NOMO-1 (cell line): ENCODE measurements at regions not wholly inside any gene's neighbourhood (a gene's known extent, or its start where the extent isn't known, plus 50 kb on each side); places are given as distances from the start of the nearest gene placed in this dataset.

ENCODE experiments used
- DNase-seq, 2 experiments: peaks; one replicate each; lab custom pipeline; 2025; ENCODE audit not compliant: unreplicated experiment in 2 of 2; lab: John Stamatoyannopoulos, UW

DNA sequence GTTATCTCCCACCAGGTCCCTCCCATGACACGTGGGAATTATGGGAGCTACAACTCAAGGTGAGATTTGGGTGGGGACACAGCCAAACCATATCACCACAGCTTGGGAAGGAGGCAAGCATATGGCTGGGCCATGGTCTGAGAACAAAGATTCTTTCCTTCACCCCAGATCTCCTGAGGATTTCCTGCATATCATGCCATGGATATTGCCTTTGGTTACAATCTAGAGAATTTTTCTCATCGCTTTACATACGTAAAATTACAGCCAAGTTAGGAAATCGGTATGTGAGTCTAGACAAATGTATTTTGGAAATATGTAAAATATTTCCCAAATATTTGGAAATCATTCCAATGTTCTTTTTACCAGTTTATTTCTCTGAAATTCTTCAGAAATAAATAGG, 398.3 kb downstream of the RFC3 start:
- no peak for DNase-seq

DNA sequence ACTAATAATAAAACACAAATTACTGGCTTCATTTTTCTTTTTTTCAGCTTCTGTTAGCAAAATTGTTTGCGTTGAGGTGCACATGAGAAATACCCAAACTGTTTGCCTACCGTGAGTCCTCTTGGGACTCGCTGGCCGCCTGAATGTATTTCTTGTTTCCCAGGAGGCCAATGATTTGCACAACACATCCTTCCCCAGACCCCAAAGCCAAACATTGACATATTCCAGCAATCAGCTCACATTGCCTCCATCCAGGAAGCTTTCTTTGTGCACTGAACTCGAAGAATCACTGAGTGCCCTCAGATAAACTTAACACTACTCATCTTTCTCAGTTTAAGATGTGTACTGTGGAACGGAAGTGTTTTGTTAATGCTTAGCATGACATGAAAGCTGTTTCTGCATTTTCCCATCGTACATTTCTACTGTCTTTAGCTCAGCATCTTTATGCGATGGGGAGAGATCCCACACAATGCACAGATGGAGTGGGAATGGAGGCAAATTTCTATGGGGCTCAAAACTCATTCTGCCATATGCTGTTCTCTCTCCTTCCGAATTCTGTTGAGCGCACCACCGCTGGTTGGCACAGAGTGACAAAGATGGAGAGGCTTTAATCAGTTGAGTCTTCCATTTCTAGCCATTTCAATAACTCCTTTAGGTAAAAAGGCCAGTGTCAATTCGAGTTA, 399.5 kb downstream of the RFC3 start:
- DNase-seq, result no peak

DNA sequence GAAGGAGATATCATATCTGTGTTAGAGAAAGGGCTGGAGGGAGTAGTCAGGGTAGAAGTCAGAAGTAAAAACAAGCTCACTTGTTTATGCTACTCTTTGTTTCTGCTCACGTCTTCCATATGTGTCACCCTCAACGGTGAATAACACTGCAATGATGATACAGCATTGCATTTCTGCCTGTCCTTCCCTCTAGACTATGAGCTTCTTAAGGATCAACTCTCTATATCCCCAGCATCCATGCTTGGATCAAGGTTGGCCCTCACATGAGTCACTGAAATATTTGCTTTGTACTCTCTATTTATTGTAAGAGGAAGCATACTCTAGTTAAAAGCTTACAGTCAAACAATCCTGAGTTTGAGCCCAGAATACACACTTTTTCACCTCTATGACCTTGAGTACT, 406.0 kb downstream of the RFC3 start:
- no peak for DNase-seq

DNA sequence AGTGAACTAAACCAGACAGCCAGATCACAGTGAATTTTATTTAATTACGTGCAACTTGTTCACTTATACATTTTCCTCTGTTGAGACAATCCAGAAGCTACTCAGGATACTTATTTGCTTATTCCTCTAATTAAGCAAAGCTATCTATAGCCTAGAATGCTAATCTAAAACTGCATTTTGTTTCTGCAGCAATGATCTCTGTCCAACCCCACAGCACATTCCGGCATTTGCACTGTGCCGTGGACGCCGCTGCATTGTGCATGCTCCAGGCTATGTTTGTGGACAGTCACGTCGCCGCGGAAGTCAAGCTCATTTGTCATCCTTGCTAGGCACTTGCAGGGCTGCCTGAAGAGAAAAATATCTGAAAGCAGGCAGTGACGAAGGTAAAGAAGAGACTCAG, 406.9 kb downstream of the RFC3 start:
- DNase-seq, result no peak

- DNase-seq, result no peak
These were observed 412.3 kb downstream of the RFC3 start for GRCh38 chr13:34230271-34230670.

- no peak for DNase-seq
These were observed 423.4 kb downstream of the RFC3 start for GRCh38 chr13:34241332-34241731.

- DNase-seq, result no peak
These were observed 425.5 kb downstream of the RFC3 start for GRCh38 chr13:34243403-34243802.

- DNase-seq, result peak in 1 of 2 experiments; percentile 15
These were observed 428.6 kb downstream of the RFC3 start for GRCh38 chr13:34246511-34246910.

DNA sequence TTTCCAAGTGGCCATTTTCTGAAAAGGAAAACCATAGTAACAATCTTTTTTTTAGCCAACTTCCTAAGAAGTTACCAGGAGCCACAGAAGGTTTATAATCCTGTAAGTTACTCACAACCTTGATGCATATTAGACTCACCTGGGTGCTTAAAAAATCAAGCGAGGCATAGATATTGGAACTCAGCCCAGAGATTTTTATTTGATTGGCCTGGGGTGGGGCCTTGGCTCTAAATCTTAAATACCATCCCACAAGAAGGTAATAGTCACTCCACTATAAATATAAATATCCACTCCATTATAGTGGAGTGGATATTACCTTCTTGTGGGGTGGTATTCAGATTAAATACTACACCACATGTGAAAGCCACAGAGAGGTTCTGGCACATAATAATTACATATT, 429.6 kb downstream of the RFC3 start:
- no peak for DNase-seq

DNA sequence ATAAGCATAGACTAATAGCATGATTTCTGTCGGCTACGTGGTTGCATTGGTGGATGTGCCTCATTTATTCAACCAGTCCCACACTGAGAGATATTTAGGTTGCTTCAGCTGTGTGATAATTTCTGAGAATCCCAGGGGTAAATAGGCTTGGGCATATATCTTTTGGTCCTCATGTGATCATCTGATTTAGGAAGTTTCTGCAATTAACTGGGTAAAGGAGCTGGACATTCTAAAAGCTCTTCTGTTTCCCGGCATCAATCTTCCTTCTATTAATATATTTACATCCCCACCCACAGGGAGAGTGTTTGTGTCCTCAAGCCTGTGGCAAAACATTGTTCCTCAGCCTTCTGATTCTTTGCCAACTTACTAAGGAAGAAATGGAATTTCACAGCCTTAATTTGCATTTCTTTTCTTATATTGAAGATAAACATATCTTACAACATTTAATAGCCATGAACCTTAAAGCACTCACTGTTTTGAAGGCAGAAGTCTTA, 431.6 kb downstream of the RFC3 start:
- no peak for DNase-seq

GRCh38 chr13:34250151-34250670, 432.3 kb downstream of the RFC3 start:
- DNase-seq, result no peak

- no peak for DNase-seq
These were observed 436.4 kb downstream of the RFC3 start for GRCh38 chr13:34254366-34254765.

DNA sequence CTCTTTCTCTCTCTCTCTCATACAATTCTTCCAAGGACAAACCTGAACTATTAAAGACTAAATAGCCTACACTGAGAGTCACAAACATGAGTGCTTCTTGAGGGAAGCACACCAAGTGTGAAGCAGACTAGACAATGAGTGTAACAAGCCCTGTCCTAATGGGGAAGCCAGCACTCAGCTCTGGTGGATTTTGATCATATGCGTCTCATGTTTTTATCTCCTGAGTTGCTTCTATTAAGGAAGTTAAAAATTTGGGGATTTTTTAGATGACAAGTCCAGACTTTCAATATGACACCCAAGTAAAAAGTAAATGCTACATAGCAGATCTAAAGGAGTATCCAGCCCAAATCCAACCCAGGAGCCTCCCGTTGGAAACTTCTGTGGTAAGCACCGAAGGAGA, 437.8 kb downstream of the RFC3 start:
- DNase-seq, result no peak

DNA sequence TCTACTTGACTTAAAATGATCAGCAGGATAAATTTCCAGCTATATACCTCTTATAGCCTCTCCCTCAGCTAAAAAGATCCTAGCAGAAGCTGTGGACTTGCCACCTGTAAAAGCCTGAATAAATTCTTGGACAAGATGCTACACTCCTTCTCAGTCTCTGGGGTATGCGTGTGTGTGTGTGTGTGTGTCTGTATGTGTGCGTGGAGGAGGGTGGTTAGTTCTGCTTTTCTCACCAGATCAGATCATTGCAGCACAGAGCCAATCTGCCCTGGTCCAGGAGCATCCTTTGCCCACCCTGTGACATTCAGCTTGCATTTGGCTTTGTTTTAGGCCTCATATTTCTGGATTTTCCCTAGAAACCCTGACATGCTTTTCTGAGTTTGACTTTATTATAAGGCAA, 438.3 kb downstream of the RFC3 start:
- peak; percentile 27 to 38 for DNase-seq

GRCh38 chr13:34257966-34258365, 440.0 kb downstream of the RFC3 start:
- peak; percentile 61 to 97 for DNase-seq

- no peak for DNase-seq
These were observed 440.9 kb downstream of the RFC3 start for GRCh38 chr13:34258646-34259386.

GRCh38 chr13:34263681-34264080, 445.7 kb downstream of the RFC3 start:
- DNase-seq, result peak; percentile 74 to 90

GRCh38 chr13:34265046-34265679, 447.2 kb downstream of the RFC3 start:
- no peak for DNase-seq

- no peak for DNase-seq
These were observed 458.8 kb downstream of the RFC3 start for GRCh38 chr13:34276764-34277163.

DNA sequence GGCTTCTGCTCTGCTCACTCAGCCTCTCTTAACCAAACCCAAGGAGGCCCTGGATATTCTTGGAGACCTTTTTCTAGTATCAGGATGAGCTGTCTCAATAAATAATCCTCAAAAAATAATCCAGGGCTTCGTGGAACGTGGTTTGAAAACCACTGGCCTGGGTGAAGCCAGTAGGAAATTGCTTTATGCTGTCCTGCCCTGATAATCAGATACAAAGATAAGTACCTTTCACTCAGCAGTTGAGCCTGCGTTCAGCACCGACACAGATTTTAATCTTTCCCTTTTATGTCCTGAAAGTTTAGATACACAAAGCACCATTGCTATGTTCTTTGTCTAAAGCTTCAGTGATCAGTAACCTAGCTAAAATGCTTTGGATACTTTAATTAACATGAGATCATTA, 460.0 kb downstream of the RFC3 start:
- no peak for DNase-seq

GRCh38 chr13:34278780-34279179, 460.8 kb downstream of the RFC3 start:
- DNase-seq, result no peak

DNA sequence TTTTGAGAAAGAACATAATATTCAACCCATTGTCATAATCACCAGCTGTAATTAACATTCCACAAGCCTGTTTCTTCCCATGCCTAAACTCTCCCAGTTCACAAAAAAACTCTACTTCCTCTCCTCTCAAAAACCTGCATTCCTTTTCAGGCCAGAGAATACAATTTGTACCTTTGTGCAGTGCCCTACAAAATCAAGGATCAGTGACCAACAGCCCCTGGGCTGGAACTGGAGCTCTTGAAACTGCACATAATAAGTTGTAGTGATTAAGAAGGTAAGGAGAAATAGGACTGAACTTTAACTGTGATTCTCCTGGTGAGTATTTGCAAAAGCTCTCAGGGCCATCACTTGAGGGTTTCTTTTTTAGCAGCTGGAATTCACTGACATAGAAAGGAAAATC, 472.7 kb downstream of the RFC3 start:
- DNase-seq, result no peak
